NT2/D1 (cell line): ENCODE measurements at regions not wholly inside any gene's neighbourhood (a gene's known extent, or its start where the extent isn't known, plus 50 kb on each side); places are given as distances from the start of the nearest gene placed in this dataset.

Experiments used
- SUZ12 ChIP-seq: IDR thresholded peaks from 2 replicates; pipeline ENCODE4 v1.6.1; 2011; ENCODE audit not compliant: insufficient read length, insufficient read depth; ENCODE audit errors: extremely low read depth
- YY1 ChIP-seq: IDR thresholded peaks from 2 replicates; pipeline ENCODE4 v1.6.1; 2011; ENCODE audit not compliant: insufficient read length, insufficient read depth

DNA sequence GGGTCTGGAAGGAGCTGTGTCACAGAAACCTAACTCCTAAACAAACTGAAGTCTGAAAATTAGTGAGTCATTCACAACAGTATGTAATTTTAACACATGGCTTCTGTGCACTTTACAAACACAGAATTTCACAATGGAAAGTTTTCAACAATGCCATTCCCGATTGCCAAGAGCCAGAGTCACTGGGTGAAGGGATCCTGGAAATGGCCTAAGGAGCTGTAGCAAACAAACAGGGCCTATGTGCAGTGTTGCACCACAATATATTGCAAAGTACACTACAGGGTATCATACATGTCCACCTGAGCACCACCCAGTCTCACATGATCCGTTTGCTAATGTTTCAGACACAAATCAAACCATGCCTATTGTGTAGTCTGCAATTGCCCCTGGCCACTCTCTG, 184.7 kb upstream of the OTX2 start:
- TF ChIP-seq SUZ12 (no peak), YY1 (no peak)
